NB4 (cell line): ENCODE measurements at regions not wholly inside any gene's neighbourhood (a gene's known extent, or its start where the extent isn't known, plus 50 kb on each side); places are given as distances from the start of the nearest gene placed in this dataset.

Experiments
- POLR2A ChIP-seq: IDR thresholded peaks from 2 replicates; pipeline ENCODE4 v1.6.1; 2011; ENCODE audit warnings: mild to moderate bottlenecking; ENCODE audit not compliant: insufficient read length; ENCODE audit errors: extremely low read depth
- TF ChIP-seq, protein P1 (sequence below): IDR thresholded peaks from 2 replicates; pipeline ENCODE4 v1.6.1; 2011; ENCODE audit warnings: low read depth, low read length
- TF ChIP-seq, protein P2 (sequence below): IDR thresholded peaks from one replicate; pipeline ENCODE4 v1.5.1; 2012; ENCODE audit warnings: low read depth, low read length

DNA sequence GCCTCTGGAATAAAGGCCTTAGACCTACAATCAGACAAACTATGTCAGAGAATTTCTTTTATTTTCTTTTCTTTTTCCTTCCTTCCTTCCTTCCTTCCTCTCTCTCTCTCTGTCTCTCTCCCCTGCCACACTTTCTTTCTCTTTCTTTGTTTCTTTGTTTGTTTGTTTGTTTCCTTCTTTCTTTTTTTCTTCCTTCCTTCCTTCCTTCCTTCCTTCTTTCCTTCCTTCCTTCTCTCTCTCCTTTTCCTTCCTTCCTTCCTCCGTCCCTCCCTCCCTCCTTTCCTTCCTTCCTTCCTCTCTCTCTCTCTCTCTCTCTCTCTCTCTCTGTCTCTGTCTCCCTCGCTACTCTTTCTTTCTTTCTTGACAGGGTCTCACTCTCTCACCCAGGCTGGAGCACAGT lies 242.6 kb downstream of the GATA3 start:
- TF ChIP-seq, protein P1, sequence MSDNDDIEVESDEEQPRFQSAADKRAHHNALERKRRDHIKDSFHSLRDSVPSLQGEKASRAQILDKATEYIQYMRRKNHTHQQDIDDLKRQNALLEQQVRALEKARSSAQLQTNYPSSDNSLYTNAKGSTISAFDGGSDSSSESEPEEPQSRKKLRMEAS, result no peak
- TF ChIP-seq, protein P2, sequence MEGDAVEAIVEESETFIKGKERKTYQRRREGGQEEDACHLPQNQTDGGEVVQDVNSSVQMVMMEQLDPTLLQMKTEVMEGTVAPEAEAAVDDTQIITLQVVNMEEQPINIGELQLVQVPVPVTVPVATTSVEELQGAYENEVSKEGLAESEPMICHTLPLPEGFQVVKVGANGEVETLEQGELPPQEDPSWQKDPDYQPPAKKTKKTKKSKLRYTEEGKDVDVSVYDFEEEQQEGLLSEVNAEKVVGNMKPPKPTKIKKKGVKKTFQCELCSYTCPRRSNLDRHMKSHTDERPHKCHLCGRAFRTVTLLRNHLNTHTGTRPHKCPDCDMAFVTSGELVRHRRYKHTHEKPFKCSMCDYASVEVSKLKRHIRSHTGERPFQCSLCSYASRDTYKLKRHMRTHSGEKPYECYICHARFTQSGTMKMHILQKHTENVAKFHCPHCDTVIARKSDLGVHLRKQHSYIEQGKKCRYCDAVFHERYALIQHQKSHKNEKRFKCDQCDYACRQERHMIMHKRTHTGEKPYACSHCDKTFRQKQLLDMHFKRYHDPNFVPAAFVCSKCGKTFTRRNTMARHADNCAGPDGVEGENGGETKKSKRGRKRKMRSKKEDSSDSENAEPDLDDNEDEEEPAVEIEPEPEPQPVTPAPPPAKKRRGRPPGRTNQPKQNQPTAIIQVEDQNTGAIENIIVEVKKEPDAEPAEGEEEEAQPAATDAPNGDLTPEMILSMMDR, result no peak
- TF ChIP-seq POLR2A, result no peak
